Body of pancreas (tissue), 4 donors: ENCODE measurements at regions not wholly inside any gene's neighbourhood (a gene's known extent, or its start where the extent isn't known, plus 50 kb on each side); places are given as distances from the start of the nearest gene placed in this dataset.

ENCODE experiments used
- CTCF ChIP-seq, 7 experiments: fragments of 450-650 bp in 4 of 7; fragments of 200-600 bp in 3 of 7; sonication (generic) in 3 of 7; IDR thresholded peaks; one replicate each; pipeline ENCODE4 v1.5.1; 2016 to 2019; ENCODE audit warnings: antibody characterized with exemption in 7 of 7
- POLR2A ChIP-seq, 3 donors: fragments of 450-650 bp; IDR thresholded peaks; one replicate each; pipeline ENCODE4 v1.6.1; 2016; ENCODE audit warnings: antibody characterized with exemption in 3 of 3, mild to moderate bottlenecking in 2 of 3

DNA sequence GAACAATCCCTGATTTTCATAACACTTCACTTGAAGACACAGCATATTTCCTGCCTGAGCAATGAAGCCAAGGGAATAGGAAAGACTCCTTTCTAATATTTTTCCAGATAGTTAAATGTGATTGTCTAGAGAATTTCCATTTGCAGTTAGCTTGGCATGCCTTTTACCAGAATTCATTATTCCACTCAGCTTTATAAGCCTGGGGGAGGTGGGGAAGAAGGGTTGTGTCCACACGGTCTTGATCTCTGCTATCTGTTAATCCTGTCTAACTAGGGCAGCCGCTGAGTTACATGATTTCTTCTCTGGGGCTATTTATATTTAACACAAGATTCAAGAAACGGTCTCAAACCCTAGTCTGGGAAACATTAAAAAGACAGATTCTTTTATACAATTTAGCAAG is 146.6 kb upstream of the FSCB start:
- TF ChIP-seq CTCF (IDR thresholded peaks at IDR 0.05), result no peak
- TF ChIP-seq POLR2A (IDR thresholded peaks at IDR 0.05), result no peak
